PC-3 (cell line): ENCODE measurements at regions not wholly inside any gene's neighbourhood (a gene's known extent, or its start where the extent isn't known, plus 50 kb on each side); places are given as distances from the start of the nearest gene placed in this dataset.

Experiments
- ATAC-seq: fragments of 200-7000 bp; cut with Tn5 transposase; 2 replicates; pipeline ENCODE4 v1.9.1; 2020; ENCODE audit warnings: mild to moderate bottlenecking, moderate library complexity
- BruUV-seq: library from RNA; stranded (reverse); fragments of 400-500 nt; replicated peaks from 2 replicates; lab custom pipeline; 2021; lab: Mats Ljungman, UMichigan
- CTCF ChIA-PET: fragments of 300-600 bp; sonication (Branson Sonifier 250); formaldehyde crosslinking; loops from one replicate; lab custom pipeline; 2022; ENCODE audit warnings: antibody characterized with exemption; lab: Charles Lee
- POLR2A ChIA-PET: fragments of 300-600 bp; sonication (Branson Sonifier 250); formaldehyde crosslinking; loops from one replicate; lab custom pipeline; 2022; ENCODE audit warnings: antibody characterized with exemption; ENCODE audit not compliant: unreplicated experiment; lab: Charles Lee
- DNase-seq: peaks from one replicate; pipeline ENCODE4 v3.0.0-alpha.2; 2015
- H2AFZ ChIP-seq: fragments of 300-600 bp; sonication (generic); 2 replicates; pipeline ENCODE4 v1.6.0; 2016; ENCODE audit warnings: antibody characterized with exemption, low read length
- H3F3A ChIP-seq: fragments of 300-600 bp; sonication (generic); one replicate; pipeline ENCODE4 v1.6.0; 2017; ENCODE audit warnings: antibody characterized with exemption, low read length, control low read depth, mild to moderate bottlenecking; ENCODE audit not compliant: unreplicated experiment
- H3K27ac ChIP-seq: fragments of 300-600 bp; sonication (generic); 2 replicates; pipeline ENCODE4 v1.5.1; 2016; ENCODE audit warnings: mild to moderate bottlenecking, low read length
- H3K27me3 ChIP-seq: fragments of 300-600 bp; sonication (generic); 2 replicates; pipeline ENCODE4 v1.6.1; 2016; ENCODE audit warnings: low read length, mixed read lengths
- H3K36me3 ChIP-seq: fragments of 300-600 bp; sonication (generic); 2 replicates; pipeline ENCODE4 v1.6.1; 2016; ENCODE audit warnings: low read depth, mixed run types, low read length, mixed read lengths
- H3K4me1 ChIP-seq: fragments of 300-600 bp; sonication (generic); 2 replicates; pipeline ENCODE4 v1.5.1; 2016; ENCODE audit warnings: low read length; ENCODE audit not compliant: insufficient read depth
- H3K4me2 ChIP-seq: fragments of 300-600 bp; sonication (generic); 2 replicates; pipeline ENCODE4 v1.6.0; 2016; ENCODE audit warnings: low read length
- H3K4me3 ChIP-seq: fragments of 300-600 bp; sonication (generic); 2 replicates; pipeline ENCODE4 v1.5.1; 2016; ENCODE audit warnings: mild to moderate bottlenecking, low read length, mixed read lengths
- H3K79me2 ChIP-seq: fragments of 300-600 bp; sonication (generic); 2 replicates; pipeline ENCODE4 v1.6.1; 2017; ENCODE audit warnings: low read length, mixed read lengths
- H3K9ac ChIP-seq: fragments of 300-600 bp; sonication (generic); 2 replicates; pipeline ENCODE4 v1.6.0; 2016; ENCODE audit warnings: mild to moderate bottlenecking, low read length
- H3K9me2 ChIP-seq: fragments of 300-600 bp; sonication (generic); replicated peaks from 2 replicates; pipeline ENCODE4 v1.6.1; 2016; ENCODE audit warnings: mixed run types, low read length, mixed read lengths
- H3K9me3 ChIP-seq: fragments of 300-600 bp; sonication (generic); 2 replicates; pipeline ENCODE4 v1.6.1; 2016; ENCODE audit warnings: low read length, mixed read lengths
- H4K20me1 ChIP-seq: fragments of 300-600 bp; sonication (generic); 2 replicates; pipeline ENCODE4 v1.6.1; 2016; ENCODE audit warnings: low read length, mixed read lengths
- EZH2 ChIP-seq: fragments of 300-600 bp; sonication (generic); IDR thresholded peaks from one replicate; pipeline ENCODE4 v1.6.1; 2017; ENCODE audit warnings: antibody characterized with exemption, mild to moderate bottlenecking, low read length; ENCODE audit not compliant: unreplicated experiment
- EZH2phosphoT487 ChIP-seq: fragments of 300-600 bp; sonication (generic); IDR thresholded peaks from 2 replicates; pipeline ENCODE4 v1.6.1; 2018; ENCODE audit warnings: mild to moderate bottlenecking, antibody characterized with exemption, low read length, borderline replicate concordance
- intact Hi-C: fragments of 100-400 bp; cut with micrococcal nuclease; formaldehyde crosslinking; loops from 2 replicates; pipeline ENCODE4 v1.9.0; 2023
- TF ChIP-seq, protein P1 (sequence below): fragments of 300-600 bp; sonication (generic); conservative IDR thresholded peaks from 2 replicates; pipeline ENCODE4 v1.5.1; 2017; ENCODE audit warnings: antibody characterized with exemption, low read depth, mild to moderate bottlenecking, low read length

DNA sequence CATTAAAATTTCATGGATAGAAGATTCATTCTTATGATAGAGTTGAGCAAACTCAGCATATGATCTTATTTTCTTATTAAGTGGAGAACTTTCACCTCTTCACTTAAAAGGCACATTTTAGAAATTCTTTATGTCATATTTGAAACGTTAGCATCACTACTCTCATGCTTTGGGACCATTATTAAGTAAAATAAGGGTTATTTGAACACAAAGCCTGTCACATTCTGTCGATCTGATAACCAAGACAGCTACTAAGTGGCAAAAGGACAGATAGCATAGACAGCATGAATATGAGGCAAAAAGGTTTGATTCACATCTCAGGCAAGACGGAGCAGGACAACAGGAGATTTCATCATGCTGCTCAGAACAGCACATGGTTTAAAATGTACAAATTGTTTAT is 247.6 kb upstream of the ANO3 start:
- BruUV-seq = no TSS peak
- H3K4me1 ChIP-seq = no peaks in the 10 kb centered on the region
- H3K27ac ChIP-seq = no peak overlapping the region
- no peaks in the 10 kb centered on the region for H3K9me3 ChIP-seq
- no peak overlapping the region for H3K9ac ChIP-seq
- no peaks in the 10 kb centered on the region for H3K79me2 ChIP-seq
- no peak for DNase-seq
- H3K4me3 ChIP-seq = no peak overlapping the region
- ATAC-seq = no peak
- H3F3A ChIP-seq = no peaks in the 10 kb centered on the region
- no peak overlapping the region for H3K4me2 ChIP-seq
- POLR2A ChIA-PET = no interaction called here
- H3K27me3 ChIP-seq = no peaks in the 10 kb centered on the region
- H4K20me1 ChIP-seq = no peaks in the 10 kb centered on the region
- H2AFZ ChIP-seq = no peak overlapping the region
- intact Hi-C loops = no loop called here
- H3K36me3 ChIP-seq = no peaks in the 10 kb centered on the region
- CTCF ChIA-PET = no interaction called here
- no peaks in the 10 kb centered on the region for H3K9me2 ChIP-seq
- no peak for TF ChIP-seq EZH2phosphoT487
- no peak for TF ChIP-seq EZH2
- TF ChIP-seq, protein P1, sequence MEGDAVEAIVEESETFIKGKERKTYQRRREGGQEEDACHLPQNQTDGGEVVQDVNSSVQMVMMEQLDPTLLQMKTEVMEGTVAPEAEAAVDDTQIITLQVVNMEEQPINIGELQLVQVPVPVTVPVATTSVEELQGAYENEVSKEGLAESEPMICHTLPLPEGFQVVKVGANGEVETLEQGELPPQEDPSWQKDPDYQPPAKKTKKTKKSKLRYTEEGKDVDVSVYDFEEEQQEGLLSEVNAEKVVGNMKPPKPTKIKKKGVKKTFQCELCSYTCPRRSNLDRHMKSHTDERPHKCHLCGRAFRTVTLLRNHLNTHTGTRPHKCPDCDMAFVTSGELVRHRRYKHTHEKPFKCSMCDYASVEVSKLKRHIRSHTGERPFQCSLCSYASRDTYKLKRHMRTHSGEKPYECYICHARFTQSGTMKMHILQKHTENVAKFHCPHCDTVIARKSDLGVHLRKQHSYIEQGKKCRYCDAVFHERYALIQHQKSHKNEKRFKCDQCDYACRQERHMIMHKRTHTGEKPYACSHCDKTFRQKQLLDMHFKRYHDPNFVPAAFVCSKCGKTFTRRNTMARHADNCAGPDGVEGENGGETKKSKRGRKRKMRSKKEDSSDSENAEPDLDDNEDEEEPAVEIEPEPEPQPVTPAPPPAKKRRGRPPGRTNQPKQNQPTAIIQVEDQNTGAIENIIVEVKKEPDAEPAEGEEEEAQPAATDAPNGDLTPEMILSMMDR = no peak

DNA sequence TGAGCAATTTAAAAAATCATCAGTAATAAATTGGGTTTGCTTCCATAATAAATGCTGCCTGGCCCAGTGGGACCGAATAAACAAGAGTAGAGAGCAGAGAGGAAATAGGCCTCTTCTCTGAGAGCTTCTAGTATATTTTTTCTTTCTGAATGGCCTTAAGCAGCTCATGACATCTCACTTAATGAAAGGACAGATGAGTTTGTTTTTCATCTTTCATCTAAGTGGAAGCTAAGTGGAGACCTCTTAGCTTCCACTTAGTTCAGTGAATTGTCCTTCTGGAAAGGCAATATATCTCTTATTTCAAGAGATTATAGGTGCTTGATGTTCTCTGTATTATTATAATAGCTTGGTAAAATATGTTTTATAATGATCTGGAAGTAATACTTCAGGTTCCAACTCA is 245.9 kb upstream of the ANO3 start:
- Histone ChIP-seq H4K20me1 (no peaks in the 10 kb centered on the region), H3K27ac (no peak overlapping the region), H3K4me2 (no peak overlapping the region)

More for the DNA sequence above, 245.9 kb upstream of the ANO3 start:
- H2AFZ ChIP-seq = no peak overlapping the region
- H3K27me3 ChIP-seq = peaks cover 6% of the 10 kb centered on the region
- TF ChIP-seq EZH2 (no peak), EZH2phosphoT487 (no peak)
- TF ChIP-seq, protein P1 = no peak
- no peaks in the 10 kb centered on the region for H3K9me3 ChIP-seq
- H3K9ac ChIP-seq = no peak overlapping the region
- BruUV-seq = no TSS peak
- POLR2A ChIA-PET = no interaction called here
- DNase-seq (no peak), ATAC-seq (no peak)
- H3K4me1 ChIP-seq = no peaks in the 10 kb centered on the region
- H3F3A ChIP-seq = no peaks in the 10 kb centered on the region
- no peaks in the 10 kb centered on the region for H3K36me3 ChIP-seq
- no peaks in the 10 kb centered on the region for H3K9me2 ChIP-seq
- CTCF ChIA-PET = no interaction called here
- intact Hi-C loops = no loop called here
- H3K79me2 ChIP-seq = no peaks in the 10 kb centered on the region
- H3K4me3 ChIP-seq = no peak overlapping the region
